ENCODE measurements at regions not wholly inside any gene's neighbourhood (a gene's known extent, or its start where the extent isn't known, plus 50 kb on each side); places are given as distances from the start of the nearest gene placed in this dataset.

DNA sequence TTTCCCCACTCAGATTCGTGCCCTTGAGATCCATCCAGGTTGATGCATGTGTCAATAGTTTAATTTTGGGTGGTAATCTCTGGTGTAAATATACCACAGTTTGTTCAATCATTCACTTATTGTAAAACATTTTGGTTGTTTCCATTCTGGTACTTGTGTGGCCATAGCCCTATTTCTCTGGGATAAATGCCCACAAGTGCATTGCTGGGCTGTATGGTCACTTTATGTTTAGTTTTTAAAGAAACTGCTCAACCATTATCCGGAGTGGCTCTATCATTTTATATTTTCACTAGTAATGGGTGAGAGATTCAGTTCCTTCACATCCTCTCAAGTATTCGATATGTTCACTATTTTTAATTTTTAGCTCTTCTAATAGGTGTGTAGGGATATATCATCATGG is 60.7 kb upstream of the RNF24 start:
- no peak for TF ChIP-seq CTCF (IDR thresholded peaks at IDR 0.05)

- no peak for TF ChIP-seq CTCF (IDR thresholded peaks at IDR 0.05)
Measured at GRCh38 chr20:4074877-4075455, 59.6 kb upstream of the RNF24 start.

DNA sequence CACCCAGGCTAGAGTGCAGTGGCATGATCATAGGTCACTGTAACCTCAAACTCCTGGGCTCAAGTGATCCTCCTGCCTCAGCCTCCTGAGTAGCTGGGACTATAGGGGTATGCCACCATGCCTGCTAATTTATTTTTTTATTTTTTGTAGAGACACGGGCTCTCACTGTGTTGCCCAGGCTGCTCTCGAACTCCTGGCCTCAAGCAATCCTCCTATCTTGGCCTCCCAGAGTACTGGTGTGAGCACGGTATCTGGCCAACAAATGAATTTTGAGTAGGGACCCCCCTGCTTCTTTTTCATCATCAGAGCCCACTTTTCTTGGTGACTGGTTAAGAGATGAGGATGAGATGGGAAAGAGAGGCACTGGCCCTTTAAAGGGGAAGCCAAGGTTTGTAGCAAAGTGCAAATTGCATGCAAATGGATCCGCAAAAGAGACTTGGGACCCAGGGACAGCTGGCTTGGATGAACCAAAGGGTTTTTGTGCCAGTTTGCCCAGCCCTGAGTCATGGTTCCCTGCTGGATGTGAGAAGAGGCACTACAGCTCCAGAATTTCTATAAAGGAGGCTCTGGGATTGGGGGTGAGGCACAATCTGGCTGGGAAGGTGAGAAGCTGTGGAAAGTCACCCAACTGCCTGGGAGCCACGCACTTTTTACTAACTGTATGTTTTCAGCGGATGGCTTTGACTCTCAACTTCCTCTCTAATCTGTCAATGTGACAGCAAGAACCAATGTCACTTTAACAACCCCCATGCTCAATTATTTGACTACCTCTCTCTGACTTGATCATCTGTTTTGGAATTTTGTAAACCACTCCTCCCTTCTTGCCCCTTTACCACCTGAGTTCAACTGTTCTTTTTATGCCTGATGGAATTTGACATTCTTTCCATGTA is 58.7 kb upstream of the RNF24 start:
- TF ChIP-seq CTCF (IDR thresholded peaks at IDR 0.05): no peak

- no peak for TF ChIP-seq CTCF (IDR thresholded peaks at IDR 0.05)
Measured at GRCh38 chr20:4071178-4071693, 55.9 kb upstream of the RNF24 start.

DNA sequence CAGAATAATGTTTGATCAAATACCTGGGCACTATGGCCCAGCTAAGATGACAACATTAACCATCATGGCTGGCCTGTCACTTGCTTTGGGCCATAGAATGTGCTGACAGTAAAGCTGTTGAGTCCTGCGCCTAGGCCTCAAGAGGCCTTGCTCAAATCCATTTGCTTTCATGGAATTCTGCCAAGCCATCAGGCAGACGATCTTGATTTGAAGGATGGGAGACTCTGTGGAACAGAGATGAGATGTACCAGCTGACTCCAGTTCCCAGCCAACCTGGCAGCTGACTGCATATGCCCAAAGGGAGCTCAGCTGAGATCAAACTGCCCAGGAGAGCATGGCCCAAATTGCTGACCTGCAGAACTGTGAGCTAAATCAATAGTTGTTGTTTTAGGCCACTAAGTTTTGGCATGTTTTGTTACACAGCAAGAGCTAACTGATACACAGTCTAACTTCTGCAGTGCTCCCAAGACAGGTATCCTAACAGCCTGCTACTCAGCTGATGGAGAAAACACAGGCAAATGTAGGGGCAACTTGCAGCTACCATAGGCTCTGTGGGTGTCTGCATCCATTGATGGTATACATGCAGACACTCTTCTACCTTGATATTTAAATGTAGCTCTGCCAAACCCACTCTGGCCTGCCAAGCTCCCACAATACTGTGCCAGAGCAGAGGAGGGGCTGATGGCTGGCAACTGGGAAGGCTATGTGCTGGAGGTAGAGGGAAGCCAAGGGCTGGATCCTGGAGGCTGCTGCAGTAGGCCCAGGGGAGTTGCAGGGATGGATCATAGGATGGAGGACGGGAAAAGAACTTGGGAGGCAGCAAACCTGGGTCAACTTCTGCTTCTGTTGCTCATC is 55.2 kb upstream of the RNF24 start:
- no peak for TF ChIP-seq CTCF (IDR thresholded peaks at IDR 0.05)

- TF ChIP-seq CTCF (IDR thresholded peaks at IDR 0.05): no peak
Measured at GRCh38 chr20:4069751-4070150, 54.4 kb upstream of the RNF24 start.

GRCh38 chr20:4068708-4069107 is 53.4 kb upstream of the RNF24 start:
- TF ChIP-seq CTCF (IDR thresholded peaks at IDR 0.05): no peak

Measured in LNCAP (cell line).